ENCODE measurements at regions not wholly inside any gene's neighbourhood (a gene's known extent, or its start where the extent isn't known, plus 50 kb on each side); places are given as distances from the start of the nearest gene placed in this dataset.
"Not testable (repeated sequence)": the region's sequence is repeated elsewhere in the genome, so short reads cannot be mapped to it uniquely, and the experiment has no call there.

DNA sequence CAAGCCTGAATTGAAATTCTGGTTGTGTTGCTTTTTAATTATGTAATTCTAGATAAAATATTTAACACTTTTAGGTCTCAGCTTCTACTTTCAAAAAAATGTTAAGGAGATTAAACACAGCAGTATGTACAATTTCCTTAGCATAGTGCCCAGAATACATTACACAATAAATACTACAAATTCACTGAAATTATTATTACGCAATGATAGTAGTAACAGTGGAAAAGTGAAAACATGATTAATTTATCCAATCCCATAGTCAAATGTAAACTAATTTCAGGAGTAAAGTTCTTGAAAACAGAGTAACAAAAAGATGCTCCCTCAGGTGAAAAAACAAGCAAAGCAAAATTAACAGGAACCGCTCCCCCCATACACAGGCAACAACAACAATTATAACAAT, 1915.4 kb downstream of the STIM2 start:
- H3K27me3 Mint-ChIP-seq = no peaks in the 10 kb centered on the region
- no peak overlapping the region for H3K4me3 Mint-ChIP-seq
- H3K9me3 Mint-ChIP-seq (ENCODE audit: low read depth) = peaks cover 8% of the 10 kb centered on the region
- no peak overlapping the region for H3K27ac Mint-ChIP-seq
- H3K36me3 Mint-ChIP-seq = no peaks in the 10 kb centered on the region
- no peaks in the 10 kb centered on the region for H3K4me1 Mint-ChIP-seq (ENCODE audit: low read depth)

DNA sequence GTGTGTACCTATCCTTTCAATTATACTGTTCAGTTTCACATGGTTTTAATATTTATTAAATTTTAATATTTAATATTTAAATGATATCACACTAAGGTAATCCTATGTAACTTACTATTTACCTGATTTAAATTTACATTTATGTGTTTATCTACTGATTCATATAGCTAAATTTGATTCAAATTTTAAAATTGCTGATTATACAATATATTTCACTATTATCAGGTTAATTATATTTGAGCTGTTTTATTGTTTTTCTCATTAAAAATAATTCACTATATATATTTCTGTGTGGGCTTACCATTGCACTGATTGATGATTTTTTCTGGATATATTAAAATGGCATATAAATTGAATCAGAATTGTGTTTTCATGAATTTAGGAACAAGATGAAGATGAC, 1923.5 kb downstream of the STIM2 start:
- Mint-ChIP-seq H3K36me3 (no peaks in the 10 kb centered on the region), H3K9me3 (ENCODE audit: low read depth) (peaks cover 8% of the 10 kb centered on the region), H3K4me1 (ENCODE audit: low read depth) (no peaks in the 10 kb centered on the region), H3K27me3 (no peaks in the 10 kb centered on the region), H3K27ac (no peak overlapping the region), H3K4me3 (no peak overlapping the region)

DNA sequence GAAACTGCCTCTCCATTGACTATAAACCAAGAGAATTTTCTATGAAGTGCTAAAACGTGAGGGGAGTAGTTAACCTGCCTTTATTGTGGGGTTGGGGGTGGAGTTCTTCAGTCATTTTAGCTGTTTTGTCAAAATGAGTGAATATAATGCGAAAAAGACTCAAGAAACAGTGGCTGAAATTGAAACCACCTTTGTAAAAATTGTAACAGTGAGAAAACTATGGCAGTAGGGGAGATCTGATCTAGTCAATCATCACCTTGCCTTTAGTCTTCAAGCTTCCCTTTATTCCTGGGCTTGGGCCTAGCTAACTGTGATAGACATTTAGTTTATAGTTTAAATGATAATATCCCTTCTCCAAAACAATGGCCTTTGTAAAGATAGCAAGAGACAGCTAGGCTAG, 1927.3 kb downstream of the STIM2 start:
- H3K27me3 Mint-ChIP-seq = no peaks in the 10 kb centered on the region
- H3K9me3 Mint-ChIP-seq (ENCODE audit: low read depth) = peaks cover 4% of the 10 kb centered on the region
- H3K4me1 Mint-ChIP-seq (ENCODE audit: low read depth) = no peaks in the 10 kb centered on the region
- no peak overlapping the region for H3K27ac Mint-ChIP-seq
- H3K36me3 Mint-ChIP-seq = no peaks in the 10 kb centered on the region
- no peak overlapping the region for H3K4me3 Mint-ChIP-seq

DNA sequence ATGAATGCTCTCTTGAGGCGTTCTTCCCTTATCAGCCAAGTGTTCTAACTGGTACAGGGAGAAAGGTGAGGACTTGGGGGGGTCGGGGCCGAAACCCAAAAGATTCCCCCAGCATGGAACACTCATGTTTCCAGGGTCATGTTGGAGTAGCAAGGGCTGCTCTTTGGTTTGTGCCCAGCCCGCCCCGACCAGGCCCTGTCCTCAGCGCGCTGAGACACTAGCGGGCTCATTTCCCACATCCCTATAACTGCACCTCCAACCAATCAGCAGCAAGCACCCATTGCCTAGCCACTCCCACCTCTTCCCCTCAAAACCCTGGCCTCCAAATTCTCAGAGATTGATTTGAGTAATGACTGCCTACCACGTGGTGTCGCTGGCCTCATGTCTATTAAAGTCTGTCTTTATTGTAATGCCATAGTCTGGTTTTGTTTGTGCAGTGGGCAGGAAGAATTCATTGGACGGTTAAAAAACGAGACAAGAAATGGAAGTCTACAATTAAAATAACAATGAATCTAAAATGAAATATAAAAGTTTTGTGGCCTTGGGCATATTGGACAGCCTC, 1928.4 kb downstream of the STIM2 start:
- H3K9me3 Mint-ChIP-seq (ENCODE audit: low read depth) = peaks cover 4% of the 10 kb centered on the region
- no peak overlapping the region for H3K4me3 Mint-ChIP-seq
- no peaks in the 10 kb centered on the region for H3K36me3 Mint-ChIP-seq
- H3K27ac Mint-ChIP-seq = no peak overlapping the region
- H3K4me1 Mint-ChIP-seq (ENCODE audit: low read depth) = no peaks in the 10 kb centered on the region
- no peaks in the 10 kb centered on the region for H3K27me3 Mint-ChIP-seq

DNA sequence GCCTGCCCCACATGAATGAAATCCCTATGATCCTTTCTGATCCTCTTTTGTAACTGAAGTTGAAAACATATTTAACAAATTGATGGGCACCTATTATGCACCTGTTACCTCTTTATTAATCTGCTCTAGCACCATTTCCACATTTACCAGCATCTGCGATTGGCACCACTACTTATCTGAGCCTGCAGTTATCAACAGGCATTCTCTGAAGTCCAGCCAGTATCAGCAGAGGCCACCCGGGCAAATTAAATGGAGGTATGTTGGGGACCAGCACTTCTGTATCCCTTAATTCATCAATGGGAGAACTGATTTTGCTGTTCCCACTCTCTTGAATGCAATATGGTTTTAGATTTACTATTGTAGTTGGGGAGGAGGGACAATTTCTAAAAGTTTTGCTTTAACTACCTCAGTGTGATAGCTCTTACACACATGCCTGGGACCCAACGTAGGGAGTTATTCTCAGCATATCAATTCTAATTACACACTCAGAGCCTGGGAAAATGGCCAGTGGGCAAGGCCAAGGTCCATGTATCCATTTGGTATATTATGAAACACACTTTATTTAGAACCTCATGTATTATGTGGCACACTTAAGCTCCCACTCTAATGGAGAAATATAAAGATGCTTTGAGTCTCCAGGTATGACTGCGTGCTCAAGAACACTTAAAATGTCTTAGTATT, 1927.1 kb upstream of the PCDH7 start:
- H3K36me3 Mint-ChIP-seq = no peaks in the 10 kb centered on the region
- H3K27me3 Mint-ChIP-seq = no peaks in the 10 kb centered on the region
- no peaks in the 10 kb centered on the region for H3K4me1 Mint-ChIP-seq (ENCODE audit: low read depth)
- no peak overlapping the region for H3K27ac Mint-ChIP-seq
- H3K4me3 Mint-ChIP-seq = no peak overlapping the region
- peaks cover 4% of the 10 kb centered on the region for H3K9me3 Mint-ChIP-seq (ENCODE audit: low read depth)

DNA sequence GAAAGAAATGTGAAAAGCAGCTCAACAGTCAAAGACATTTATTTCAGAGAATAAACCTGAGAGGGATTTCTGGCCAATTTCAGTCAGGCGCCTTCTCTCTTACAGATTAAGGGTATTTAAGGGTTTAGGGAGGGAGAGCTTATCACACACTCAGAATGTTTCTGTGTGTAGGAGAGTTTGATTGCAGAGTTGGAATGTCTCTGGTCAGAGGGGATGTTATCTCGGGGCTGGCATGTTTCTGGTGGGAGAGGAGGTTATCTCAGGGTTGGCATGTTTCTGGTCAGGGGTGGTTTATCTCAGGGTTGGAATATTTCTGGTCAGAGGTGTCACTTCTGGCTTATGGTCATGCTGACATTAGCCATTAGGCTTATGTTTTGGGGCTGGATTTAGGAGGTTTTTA, 1920.5 kb upstream of the PCDH7 start:
- H3K27ac Mint-ChIP-seq = no peak overlapping the region
- no peaks in the 10 kb centered on the region for H3K4me1 Mint-ChIP-seq (ENCODE audit: low read depth)
- no peaks in the 10 kb centered on the region for H3K9me3 Mint-ChIP-seq (ENCODE audit: low read depth)
- H3K4me3 Mint-ChIP-seq = no peak overlapping the region
- H3K27me3 Mint-ChIP-seq = no peaks in the 10 kb centered on the region
- H3K36me3 Mint-ChIP-seq = no peaks in the 10 kb centered on the region

DNA sequence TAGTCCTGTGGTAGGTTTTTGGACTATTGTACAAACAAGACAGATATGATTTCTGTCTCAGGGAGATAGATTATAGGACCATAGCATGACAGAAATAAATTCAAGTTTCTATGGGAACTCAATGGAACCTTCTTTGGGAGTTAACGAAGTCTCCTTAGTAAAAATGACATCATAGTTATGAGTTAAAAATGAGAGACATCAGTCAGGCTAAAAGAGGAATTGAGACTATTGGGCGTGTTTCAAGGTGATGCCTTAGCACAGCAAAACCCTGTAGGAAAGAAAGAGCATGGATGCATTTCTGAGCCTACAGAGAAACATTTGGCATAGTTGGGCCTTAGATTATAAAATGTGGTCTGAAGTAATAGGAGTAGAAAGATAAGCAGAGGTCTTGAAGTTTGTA, 1909.1 kb upstream of the PCDH7 start:
- H3K27ac Mint-ChIP-seq = no peak overlapping the region
- H3K27me3 Mint-ChIP-seq = no peaks in the 10 kb centered on the region
- H3K4me3 Mint-ChIP-seq = no peak overlapping the region
- H3K4me1 Mint-ChIP-seq (ENCODE audit: low read depth) = no peaks in the 10 kb centered on the region
- H3K36me3 Mint-ChIP-seq = no peaks in the 10 kb centered on the region
- H3K9me3 Mint-ChIP-seq (ENCODE audit: low read depth) = peaks cover 31% of the 10 kb centered on the region

DNA sequence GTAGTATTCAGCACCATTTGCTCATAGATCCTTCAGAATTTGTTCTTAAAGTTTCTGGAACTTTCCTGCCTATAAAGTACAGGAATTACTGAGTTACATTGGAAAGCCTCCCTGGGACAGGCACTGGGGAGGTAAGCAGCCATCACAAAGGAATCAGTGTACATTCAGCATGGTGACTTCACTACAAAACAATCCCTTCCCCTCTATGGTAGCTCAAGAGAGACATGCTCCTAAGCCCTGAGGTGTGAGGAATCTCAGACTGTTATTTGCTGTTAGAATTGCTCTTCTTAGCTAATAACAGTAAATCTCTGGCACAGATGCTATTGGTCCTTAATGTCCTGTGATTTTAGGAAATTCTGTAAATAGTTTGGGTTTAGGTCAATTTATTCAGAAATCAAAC, 1898.0 kb upstream of the PCDH7 start:
- H3K4me1 Mint-ChIP-seq (ENCODE audit: low read depth) = no peaks in the 10 kb centered on the region
- no peaks in the 10 kb centered on the region for H3K27me3 Mint-ChIP-seq
- peaks cover 4% of the 10 kb centered on the region for H3K9me3 Mint-ChIP-seq (ENCODE audit: low read depth)
- no peak overlapping the region for H3K27ac Mint-ChIP-seq
- no peak overlapping the region for H3K4me3 Mint-ChIP-seq
- no peaks in the 10 kb centered on the region for H3K36me3 Mint-ChIP-seq

DNA sequence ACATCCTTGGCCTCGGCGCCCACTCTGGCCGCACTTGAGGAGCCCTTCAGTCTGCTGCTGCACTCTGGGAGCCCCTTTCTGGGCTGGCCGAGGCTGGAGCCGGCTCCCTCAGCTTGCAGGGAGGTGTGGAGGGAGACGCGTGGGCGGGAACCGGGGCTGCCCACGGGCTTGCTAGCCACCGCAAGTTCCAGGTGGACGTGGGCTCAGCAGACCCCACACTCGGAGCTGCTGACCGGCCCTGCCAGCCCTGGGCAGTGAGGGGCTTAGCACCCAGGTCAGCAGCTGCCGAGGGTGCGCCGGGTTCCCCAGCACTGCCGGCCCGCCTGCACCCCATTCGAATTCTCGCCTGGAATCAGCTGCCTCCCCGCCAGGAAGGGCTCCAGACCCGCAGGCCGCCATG, 1892.3 kb upstream of the PCDH7 start:
- Mint-ChIP-seq H3K27ac (no peak overlapping the region), H3K4me3 (no peak overlapping the region), H3K27me3 (no peaks in the 10 kb centered on the region), H3K9me3 (ENCODE audit: low read depth) (peaks cover 4% of the 10 kb centered on the region), H3K4me1 (ENCODE audit: low read depth) (no peaks in the 10 kb centered on the region), H3K36me3 (no peaks in the 10 kb centered on the region)

DNA sequence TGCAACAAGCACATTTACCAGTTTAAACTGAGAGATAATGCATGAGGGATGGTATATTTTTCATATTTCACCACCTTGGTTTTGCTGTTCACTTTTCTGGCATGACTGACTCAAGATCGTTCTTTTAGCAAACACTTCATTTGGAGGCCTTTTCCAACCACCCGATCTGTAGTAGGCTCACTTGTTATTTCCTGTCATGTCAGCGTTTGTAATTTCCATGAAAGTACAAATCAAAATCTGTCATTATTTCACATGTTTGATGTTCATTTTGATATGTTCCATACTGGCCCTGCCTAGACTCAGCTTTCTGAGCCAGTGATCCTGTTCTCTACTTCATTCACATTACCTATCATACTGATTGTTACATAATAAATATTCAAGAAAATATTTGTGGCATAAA, 1888.3 kb upstream of the PCDH7 start:
- no peak overlapping the region for H3K27ac Mint-ChIP-seq
- H3K4me3 Mint-ChIP-seq = no peak overlapping the region
- peaks cover 5% of the 10 kb centered on the region for H3K9me3 Mint-ChIP-seq (ENCODE audit: low read depth)
- H3K27me3 Mint-ChIP-seq = no peaks in the 10 kb centered on the region
- H3K4me1 Mint-ChIP-seq (ENCODE audit: low read depth) = no peaks in the 10 kb centered on the region
- no peaks in the 10 kb centered on the region for H3K36me3 Mint-ChIP-seq

DNA sequence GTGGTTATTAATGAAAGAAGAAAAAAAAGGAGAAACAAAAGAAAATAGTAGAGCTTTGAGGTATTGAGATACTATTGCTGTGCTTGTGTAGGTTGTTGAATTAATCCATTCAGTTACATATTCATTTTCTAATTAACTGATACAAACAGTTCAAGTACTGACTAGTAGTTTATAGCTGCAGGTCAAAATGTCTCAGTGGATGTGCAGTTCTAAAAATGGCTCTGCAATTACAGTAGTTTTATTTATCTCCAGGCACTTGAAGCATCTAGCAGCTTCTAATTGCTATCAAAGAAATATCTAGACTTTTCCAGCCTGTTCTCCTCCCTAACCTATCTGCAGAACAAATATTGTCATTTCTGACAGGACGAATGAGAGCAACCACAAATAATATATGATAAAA, 1887.7 kb upstream of the PCDH7 start:
- no peaks in the 10 kb centered on the region for H3K27me3 Mint-ChIP-seq
- no peak overlapping the region for H3K4me3 Mint-ChIP-seq
- peaks cover 6% of the 10 kb centered on the region for H3K9me3 Mint-ChIP-seq (ENCODE audit: low read depth)
- no peak overlapping the region for H3K27ac Mint-ChIP-seq
- no peaks in the 10 kb centered on the region for H3K36me3 Mint-ChIP-seq
- H3K4me1 Mint-ChIP-seq (ENCODE audit: low read depth) = no peaks in the 10 kb centered on the region

DNA sequence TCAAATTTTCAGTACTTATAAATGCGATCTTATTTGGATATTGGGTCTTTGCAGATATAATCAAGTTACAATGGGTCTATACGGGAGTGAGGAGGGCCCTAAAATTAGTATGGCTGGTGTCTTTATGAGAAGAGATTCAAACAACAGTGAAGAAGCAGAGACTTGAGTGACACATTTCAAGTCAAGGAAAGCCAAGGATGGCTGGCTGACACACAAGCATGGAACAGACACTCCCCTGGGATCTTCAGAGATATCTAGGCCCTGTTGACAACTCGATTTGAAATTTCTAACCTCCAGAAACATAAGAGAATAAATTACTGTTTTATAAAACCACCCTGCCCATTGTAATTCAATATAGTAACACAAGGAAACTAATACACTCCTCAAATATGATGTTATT, 1886.0 kb upstream of the PCDH7 start:
- Mint-ChIP-seq H3K27me3 (no peaks in the 10 kb centered on the region), H3K9me3 (ENCODE audit: low read depth) (peaks cover 10% of the 10 kb centered on the region), H3K4me3 (no peak overlapping the region), H3K4me1 (ENCODE audit: low read depth) (no peaks in the 10 kb centered on the region), H3K36me3 (no peaks in the 10 kb centered on the region), H3K27ac (no peak overlapping the region)

DNA sequence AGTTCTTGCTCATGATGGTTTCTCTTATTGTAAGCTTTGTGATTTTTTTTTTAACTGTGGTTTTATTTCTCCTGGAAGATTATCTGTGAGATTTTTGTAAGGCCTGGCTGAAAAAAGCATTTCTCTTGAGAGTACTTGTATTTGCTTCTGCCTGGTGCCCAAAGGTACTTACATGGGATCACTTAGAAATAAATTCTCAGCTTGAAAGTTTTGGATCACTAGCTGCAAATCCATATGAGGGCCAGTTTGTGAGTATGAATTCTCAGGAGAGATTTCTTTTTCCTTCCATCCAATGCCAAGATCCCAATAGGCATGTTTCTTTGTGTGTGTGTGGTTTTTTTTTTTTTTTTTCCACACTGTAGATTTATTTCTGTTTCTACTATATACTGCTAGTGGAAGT, 1884.7 kb upstream of the PCDH7 start:
- no peaks in the 10 kb centered on the region for H3K36me3 Mint-ChIP-seq
- H3K4me1 Mint-ChIP-seq (ENCODE audit: low read depth) = no peaks in the 10 kb centered on the region
- no peaks in the 10 kb centered on the region for H3K27me3 Mint-ChIP-seq
- peaks cover 12% of the 10 kb centered on the region for H3K9me3 Mint-ChIP-seq (ENCODE audit: low read depth)
- H3K27ac Mint-ChIP-seq = no peak overlapping the region
- no peak overlapping the region for H3K4me3 Mint-ChIP-seq

DNA sequence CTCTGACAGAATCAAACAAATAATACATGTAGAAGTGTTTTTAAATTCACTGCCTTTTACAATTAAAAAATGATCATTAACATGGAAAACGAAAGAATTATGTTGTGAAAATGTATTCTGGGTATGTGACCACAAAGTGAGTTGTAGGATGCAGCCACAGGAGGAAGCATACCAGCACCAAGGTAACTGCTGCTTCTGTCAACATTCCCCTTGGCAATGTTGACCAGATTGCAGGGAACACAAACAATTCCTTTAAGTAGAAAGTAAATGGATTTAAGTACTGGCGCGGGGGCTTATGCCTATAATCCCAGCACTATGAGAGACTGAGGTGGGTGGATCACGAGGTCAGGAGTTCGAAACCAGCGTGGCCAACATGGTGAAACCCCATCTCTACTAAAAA, 1877.9 kb upstream of the PCDH7 start:
- Mint-ChIP-seq H3K27ac (no peak overlapping the region), H3K4me3 (no peak overlapping the region), H3K4me1 (ENCODE audit: low read depth) (no peaks in the 10 kb centered on the region), H3K36me3 (peaks cover 2% of the 10 kb centered on the region), H3K27me3 (no peaks in the 10 kb centered on the region), H3K9me3 (ENCODE audit: low read depth) (peaks cover 15% of the 10 kb centered on the region)

DNA sequence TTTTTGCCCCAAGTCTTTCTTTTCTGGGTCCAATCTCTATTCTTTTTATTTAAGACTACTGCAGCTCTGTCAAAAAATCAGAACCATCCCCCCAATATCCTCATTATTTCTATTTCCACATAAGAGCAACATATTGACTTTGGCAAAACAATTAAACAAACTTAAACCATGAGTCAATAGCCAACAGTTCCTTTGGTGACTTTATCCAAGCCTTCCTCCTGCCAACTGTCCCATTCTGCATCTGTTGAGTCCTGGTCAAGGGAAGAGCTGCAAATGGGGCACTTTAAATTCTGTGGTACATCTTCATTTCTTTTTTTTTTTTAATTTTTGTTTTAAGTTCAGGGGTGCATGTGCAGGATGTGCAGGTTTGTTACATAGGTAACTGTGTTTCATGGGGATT, 1875.0 kb upstream of the PCDH7 start:
- Mint-ChIP-seq H3K36me3 (peaks cover 2% of the 10 kb centered on the region), H3K27me3 (no peaks in the 10 kb centered on the region), H3K4me3 (no peak overlapping the region), H3K4me1 (ENCODE audit: low read depth) (no peaks in the 10 kb centered on the region), H3K27ac (no peak overlapping the region), H3K9me3 (ENCODE audit: low read depth) (peaks cover 20% of the 10 kb centered on the region)

DNA sequence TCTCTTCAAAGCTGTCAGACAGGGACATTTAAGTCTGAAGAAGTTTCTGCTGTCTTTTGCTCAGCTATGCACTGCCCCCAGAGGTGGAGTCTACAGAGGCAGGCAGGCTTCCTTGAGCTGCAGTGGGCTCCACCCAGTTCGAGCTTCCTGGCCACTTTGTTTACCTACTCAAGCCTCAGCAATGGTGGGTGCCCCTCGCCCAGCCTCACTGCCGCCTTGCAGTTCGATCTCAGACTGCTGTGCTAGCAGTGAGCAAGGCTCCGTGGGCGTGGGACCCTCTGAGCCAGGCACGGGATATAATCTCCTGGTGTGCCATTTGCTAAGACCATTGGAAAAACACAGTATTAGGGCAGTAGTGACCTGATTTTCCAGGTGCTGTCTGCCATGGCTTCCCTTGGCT, 1863.1 kb upstream of the PCDH7 start:
- H3K27ac Mint-ChIP-seq; H3K27me3 Mint-ChIP-seq; H3K36me3 Mint-ChIP-seq; H3K4me3 Mint-ChIP-seq; H3K4me1 Mint-ChIP-seq (ENCODE audit: low read depth): not testable (repeated sequence)
- peaks cover 16% of the 10 kb centered on the region for H3K9me3 Mint-ChIP-seq (ENCODE audit: low read depth)
